ENCODE measurements at regions not wholly inside any gene's neighbourhood (a gene's known extent, or its start where the extent isn't known, plus 50 kb on each side); places are given as distances from the start of the nearest gene placed in this dataset.
"Not testable (repeated sequence)": the region's sequence is repeated elsewhere in the genome, so short reads cannot be mapped to it uniquely, and the experiment has no call there.

GRCh38 chr13:109702030-109702597 is 84.3 kb downstream of the IRS2 start:
- DNase-seq (ENCODE audit: low read depth) = not testable (repeated sequence)

- DNase-seq (ENCODE audit: low read depth) = peak; percentile 36
These were observed 86.2 kb downstream of the IRS2 start for GRCh38 chr13:109700176-109700575.

- no peak for DNase-seq (ENCODE audit: low read depth)
These were observed 86.7 kb downstream of the IRS2 start for GRCh38 chr13:109699628-109700071.

- no peak for DNase-seq (ENCODE audit: low read depth)
These were observed 87.6 kb downstream of the IRS2 start for GRCh38 chr13:109698779-109699178.

- DNase-seq (ENCODE audit: low read depth) = no peak
These were observed 88.4 kb downstream of the IRS2 start for GRCh38 chr13:109697936-109698335.

GRCh38 chr13:109695402-109696190 is 90.8 kb downstream of the IRS2 start:
- DNase-seq (ENCODE audit: low read depth) = no peak

GRCh38 chr13:109694972-109695371 is 91.4 kb downstream of the IRS2 start:
- DNase-seq (ENCODE audit: low read depth) = no peak

- DNase-seq (ENCODE audit: low read depth) = no peak
These were observed 93.2 kb downstream of the IRS2 start for GRCh38 chr13:109693213-109693612.

GRCh38 chr13:109691689-109692088 is 94.7 kb downstream of the IRS2 start:
- no peak for DNase-seq (ENCODE audit: low read depth)

GRCh38 chr13:109687559-109688448 is 98.6 kb downstream of the IRS2 start:
- no peak for DNase-seq (ENCODE audit: low read depth)

- DNase-seq (ENCODE audit: low read depth) = no peak
These were observed 101.2 kb downstream of the IRS2 start for GRCh38 chr13:109685203-109685602.

- no peak for DNase-seq (ENCODE audit: low read depth)
These were observed 101.6 kb downstream of the IRS2 start for GRCh38 chr13:109684824-109685202.

GRCh38 chr13:109684084-109684823 is 102.1 kb downstream of the IRS2 start:
- DNase-seq (ENCODE audit: low read depth) = no peak

GRCh38 chr13:109682534-109683244 is 103.7 kb downstream of the IRS2 start:
- DNase-seq (ENCODE audit: low read depth) = no peak

GRCh38 chr13:109680930-109681329 is 105.5 kb downstream of the IRS2 start:
- no peak for DNase-seq (ENCODE audit: low read depth)

GRCh38 chr13:109680288-109680687 is 106.1 kb downstream of the IRS2 start:
- no peak for DNase-seq (ENCODE audit: low read depth)

GRCh38 chr13:109678459-109678858 is 107.9 kb downstream of the IRS2 start:
- no peak for DNase-seq (ENCODE audit: low read depth)

- no peak for DNase-seq (ENCODE audit: low read depth)
These were observed 109.2 kb downstream of the IRS2 start for GRCh38 chr13:109677206-109677605.

- no peak for DNase-seq (ENCODE audit: low read depth)
These were observed 112.9 kb downstream of the IRS2 start for GRCh38 chr13:109673477-109673876.

- no peak for DNase-seq (ENCODE audit: low read depth)
These were observed 113.8 kb downstream of the IRS2 start for GRCh38 chr13:109672545-109672944.

GRCh38 chr13:109671919-109672318 is 114.5 kb downstream of the IRS2 start:
- DNase-seq (ENCODE audit: low read depth) = no peak

Measured in fibroblast of the conjunctiva (primary cell).